SK-N-SH treated with all-trans-retinoic acid at 6 μM for 48 hours (cell line): ENCODE measurements at regions not wholly inside any gene's neighbourhood (a gene's known extent, or its start where the extent isn't known, plus 50 kb on each side); places are given as distances from the start of the nearest gene placed in this dataset.

Experiments
- ARNTL ChIP-seq: fragments of 450-650 bp; formaldehyde crosslinking; IDR thresholded peaks from 2 replicates; pipeline ENCODE4 v1.5.0; 2020; ENCODE audit warnings: low read depth, mild to moderate bottlenecking, moderate library complexity, borderline replicate concordance
- BACH2 ChIP-seq: fragments of 250-450 bp; sonication (Bioruptor Pico); IDR thresholded peaks from 2 replicates; pipeline ENCODE4 v1.9.0; 2021; ENCODE audit warnings: mild to moderate bottlenecking, borderline replicate concordance
- CSRNP3 ChIP-seq: fragments of 250-450 bp; sonication (Bioruptor Pico); IDR thresholded peaks from 2 replicates; pipeline ENCODE4 v1.5.1; 2021; ENCODE audit warnings: mild to moderate bottlenecking, moderate library complexity
- GLIS3 ChIP-seq: fragments of 250-450 bp; sonication (Bioruptor Pico); IDR thresholded peaks from 2 replicates; pipeline ENCODE4 v1.5.0; 2020; ENCODE audit warnings: mild to moderate bottlenecking, moderate library complexity
- OSR1 ChIP-seq: fragments of 250-450 bp; sonication (Bioruptor Pico); IDR thresholded peaks from 2 replicates; pipeline ENCODE4 v1.8.0; 2022; ENCODE audit warnings: moderate library complexity, mild to moderate bottlenecking, inconsistent platforms
- PATZ1 ChIP-seq: fragments of 250-450 bp; sonication (Bioruptor Pico); IDR thresholded peaks from 2 replicates; pipeline ENCODE4 v1.8.0; 2020; ENCODE audit warnings: mild to moderate bottlenecking, moderate library complexity, borderline replicate concordance
- RARB ChIP-seq: fragments of 250-450 bp; sonication (Bioruptor Pico); IDR thresholded peaks from 2 replicates; pipeline ENCODE4 v1.8.0; 2021; ENCODE audit warnings: mild to moderate bottlenecking, moderate library complexity
- SNAI2 ChIP-seq: fragments of 250-450 bp; sonication (Bioruptor Pico); IDR thresholded peaks from 2 replicates; pipeline ENCODE4 v1.5.0; 2020; ENCODE audit warnings: mild to moderate bottlenecking, moderate library complexity
- TCF4 ChIP-seq: fragments of 250-450 bp; sonication (Bioruptor Pico); IDR thresholded peaks from 2 replicates; pipeline ENCODE4 v1.8.0; 2021; ENCODE audit warnings: mild to moderate bottlenecking, moderate library complexity, borderline replicate concordance
- ZC3H10 ChIP-seq: fragments of 250-450 bp; sonication (Bioruptor Pico); IDR thresholded peaks from 2 replicates; pipeline ENCODE4 v1.5.1; 2021; ENCODE audit warnings: mild to moderate bottlenecking, moderate library complexity
- ZNF70 ChIP-seq: fragments of 450-650 bp; formaldehyde crosslinking; IDR thresholded peaks from 2 replicates; pipeline ENCODE4 v1.5.0; 2020; ENCODE audit warnings: mild to moderate bottlenecking, moderate library complexity

GRCh38 chr4:98765771-98766170 is 107.4 kb upstream of the TSPAN5 start:
- TF ChIP-seq CSRNP3 (CRISPR knock-in tag) (no peak), SNAI2 (CRISPR knock-in tag) (no peak), OSR1 (no peak), PATZ1 (CRISPR knock-in tag) (no peak), ARNTL (CRISPR knock-in tag) (no peak), BACH2 (CRISPR knock-in tag) (no peak), TCF4 (CRISPR knock-in tag) (no peak), RARB (CRISPR knock-in tag) (no peak), ZC3H10 (CRISPR knock-in tag) (no peak), GLIS3 (CRISPR knock-in tag) (no peak), ZNF70 (CRISPR knock-in tag) (no peak)
